ENCODE measurements at regions not wholly inside any gene's neighbourhood (a gene's known extent, or its start where the extent isn't known, plus 50 kb on each side); places are given as distances from the start of the nearest gene placed in this dataset.

GRCh38 chr15:39304931-39305728 is 275.7 kb upstream of the THBS1 start:
- intact Hi-C loops (cut with DNase I; ENCODE audit: low total_unique reads), result no loop called here
- no peaks in the 10 kb centered on the region for H3K9me3 ChIP-seq
- H3K4me1 ChIP-seq, result peaks cover 0 to 29% (median 12%) of the 10 kb centered on the region in 4 donors
- no peak overlapping the region for H3K4me3 ChIP-seq
- no peak for TF ChIP-seq CTCF (IDR thresholded peaks at IDR 0.05)
- no peaks in the 10 kb centered on the region for H3K27me3 ChIP-seq
- H3K27ac ChIP-seq, result no peak overlapping the region
- DNase-seq, result no peak
- H3K36me3 ChIP-seq, result no peaks in the 10 kb centered on the region

DNA sequence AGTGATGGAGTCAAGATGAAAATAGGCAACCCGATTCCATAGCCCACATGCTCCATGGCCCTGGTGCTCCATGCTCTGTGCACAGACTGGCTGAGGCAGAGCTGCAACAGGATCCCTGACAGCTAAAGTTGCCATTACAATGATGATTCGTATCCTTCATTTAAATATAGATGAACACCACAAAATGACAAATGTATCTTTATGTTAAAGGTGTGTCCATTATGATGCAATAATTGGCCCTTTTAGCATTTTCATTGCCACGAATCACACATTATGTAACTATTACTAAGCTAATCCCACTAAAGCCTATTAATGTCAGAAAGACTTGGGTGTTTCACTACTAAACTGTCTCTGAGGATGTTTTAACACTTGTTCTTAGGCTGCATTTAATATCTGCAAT is 270.2 kb upstream of the THBS1 start:
- TF ChIP-seq CTCF (IDR thresholded peaks at IDR 0.05), result no peak
- no peak for DNase-seq
- H3K27ac ChIP-seq, result no peak overlapping the region
- H3K9me3 ChIP-seq, result no peaks in the 10 kb centered on the region
- intact Hi-C loops (cut with DNase I; ENCODE audit: low total_unique reads), result no loop called here
- H3K4me3 ChIP-seq, result no peak overlapping the region
- no peaks in the 10 kb centered on the region for H3K4me1 ChIP-seq
- H3K27me3 ChIP-seq, result no peaks in the 10 kb centered on the region
- H3K36me3 ChIP-seq, result no peaks in the 10 kb centered on the region

GRCh38 chr15:39312984-39313383 is 267.9 kb upstream of the THBS1 start:
- intact Hi-C loops (cut with DNase I; ENCODE audit: low total_unique reads), result no loop called here
- Histone ChIP-seq H3K27ac (no peak overlapping the region), H3K4me3 (no peak overlapping the region), H3K4me1 (peaks cover 0 to 13% (median 3%) of the 10 kb centered on the region in 4 donors), H3K36me3 (no peaks in the 10 kb centered on the region), H3K27me3 (no peaks in the 10 kb centered on the region), H3K9me3 (no peaks in the 10 kb centered on the region)
- DNase-seq, result peak in 1 of 2 donors; percentile 26
- TF ChIP-seq CTCF (IDR thresholded peaks at IDR 0.05), result peak in 1 of 2 experiments; percentile 24

GRCh38 chr15:39313467-39313866 is 267.4 kb upstream of the THBS1 start:
- TF ChIP-seq CTCF (IDR thresholded peaks at IDR 0.05), result no peak
- DNase-seq, result no peak
- intact Hi-C loops (cut with DNase I; ENCODE audit: low total_unique reads), result no loop called here
- Histone ChIP-seq H3K27ac (no peak overlapping the region), H3K4me3 (no peak overlapping the region), H3K36me3 (no peaks in the 10 kb centered on the region), H3K4me1 (peaks cover 0 to 16% (median 3%) of the 10 kb centered on the region in 4 donors), H3K9me3 (no peaks in the 10 kb centered on the region), H3K27me3 (no peaks in the 10 kb centered on the region)

DNA sequence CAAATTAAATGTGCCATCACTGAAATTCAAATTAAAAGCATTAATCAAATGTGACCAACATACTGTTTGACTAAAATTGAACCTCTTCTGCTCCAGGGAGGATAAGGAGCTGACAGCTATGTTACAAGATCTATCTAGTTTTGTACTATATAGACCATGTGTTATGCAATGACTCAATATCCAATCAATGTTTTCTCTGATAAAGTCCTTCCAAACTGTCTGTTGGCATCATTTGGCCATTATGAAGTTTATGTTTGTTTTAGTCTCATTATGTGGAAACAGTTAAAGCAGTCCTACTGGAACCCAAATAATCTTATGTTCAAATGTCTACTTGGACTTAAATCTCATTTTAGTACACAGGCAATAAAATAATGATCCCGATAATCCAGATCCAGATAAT is 267.0 kb upstream of the THBS1 start:
- DNase-seq, result no peak
- Histone ChIP-seq H3K27ac (no peak overlapping the region), H3K9me3 (no peaks in the 10 kb centered on the region), H3K4me3 (no peak overlapping the region), H3K36me3 (no peaks in the 10 kb centered on the region), H3K27me3 (no peaks in the 10 kb centered on the region), H3K4me1 (peaks cover 0 to 16% (median 3%) of the 10 kb centered on the region in 4 donors)
- intact Hi-C loops (cut with DNase I; ENCODE audit: low total_unique reads), result no loop called here
- TF ChIP-seq CTCF (IDR thresholded peaks at IDR 0.05), result no peak
